Astrocyte (in vitro differentiated cells and primary cell): ENCODE measurements at regions not wholly inside any gene's neighbourhood (a gene's known extent, or its start where the extent isn't known, plus 50 kb on each side); places are given as distances from the start of the nearest gene placed in this dataset.

ENCODE experiments used
- CTCF ChIP-seq: IDR thresholded peaks from 2 replicates; pipeline ENCODE4 v1.5.1; 2011; ENCODE audit warnings: low read depth, mild to moderate bottlenecking, inconsistent platforms, low read length, moderate library complexity; ENCODE audit not compliant: insufficient read depth
- EZH2 ChIP-seq: IDR thresholded peaks from 2 replicates; pipeline ENCODE4 v1.6.1; 2012; ENCODE audit warnings: mild to moderate bottlenecking, low read length, inconsistent platforms; ENCODE audit not compliant: insufficient read depth

DNA sequence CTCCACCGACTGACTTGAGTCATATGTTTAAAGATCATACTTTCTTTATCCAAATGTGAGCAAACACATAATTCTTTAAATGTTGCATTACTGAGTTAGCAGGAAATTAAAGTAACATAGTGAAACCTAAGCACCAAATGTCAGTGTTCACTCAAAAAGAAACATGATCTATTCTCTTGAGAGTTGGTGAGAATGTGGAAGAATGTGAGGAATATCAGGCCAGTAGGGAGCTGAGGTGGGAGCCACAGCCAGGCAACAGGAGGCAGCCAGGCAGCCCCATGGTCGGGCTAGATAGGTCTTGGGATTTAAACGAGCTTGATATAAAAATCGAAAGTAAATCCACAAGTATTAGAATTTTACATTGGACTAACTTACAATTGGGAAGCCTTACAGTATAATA lies 198.1 kb upstream of the SH3BP4 start:
- no peak for TF ChIP-seq CTCF
- TF ChIP-seq EZH2: no peak
